Caki2 (cell line): ENCODE measurements at regions not wholly inside any gene's neighbourhood (a gene's known extent, or its start where the extent isn't known, plus 50 kb on each side); places are given as distances from the start of the nearest gene placed in this dataset.
"Not testable (repeated sequence)": the region's sequence is repeated elsewhere in the genome, so short reads cannot be mapped to it uniquely, and the experiment has no call there.

ENCODE experiments used
- DNase-seq: peaks from one replicate; pipeline ENCODE4 v3.0.0-alpha.2; 2015; ENCODE audit warnings: low read depth
- in situ Hi-C: cut with HindIII; loops from 2 replicates; pipeline ENCODE4 v1.10.0; 2016; ENCODE audit warnings: low sequenced_read_pairs, low pct_unique_long_range_greater_than_20kb, mixed read lengths

GRCh38 chr21:15285556-15285955 is 220.8 kb upstream of the NRIP1 start:
- no peak for DNase-seq
- in situ Hi-C loops: no loop called here

- in situ Hi-C loops: no loop called here
- no peak for DNase-seq
Measured at GRCh38 chr21:15289246-15289645, 224.4 kb upstream of the NRIP1 start.

- DNase-seq: no peak
- in situ Hi-C loops: no loop called here
Measured at GRCh38 chr21:15289896-15290841, 225.4 kb upstream of the NRIP1 start.

- in situ Hi-C loops: no loop called here
- DNase-seq: no peak
Measured at GRCh38 chr21:15291621-15292266, 226.9 kb upstream of the NRIP1 start.

- in situ Hi-C loops: no loop called here
- DNase-seq: peak; percentile 87
Measured at GRCh38 chr21:15293240-15293639, 228.4 kb upstream of the NRIP1 start.

GRCh38 chr21:15295875-15296274 is 231.1 kb upstream of the NRIP1 start:
- in situ Hi-C loops: no loop called here
- DNase-seq: no peak

GRCh38 chr21:15297824-15298223 is 233.0 kb upstream of the NRIP1 start:
- in situ Hi-C loops: no loop called here
- DNase-seq: no peak

GRCh38 chr21:15298306-15298705 is 233.5 kb upstream of the NRIP1 start:
- in situ Hi-C loops: no loop called here
- no peak for DNase-seq

- DNase-seq, in situ Hi-C loops: not testable (repeated sequence)
Measured at GRCh38 chr21:15298755-15299154, 234.0 kb upstream of the NRIP1 start.

GRCh38 chr21:15300131-15300530 is 235.3 kb upstream of the NRIP1 start:
- no peak for DNase-seq
- in situ Hi-C loops: no loop called here

GRCh38 chr21:15301014-15301413 is 236.2 kb upstream of the NRIP1 start:
- in situ Hi-C loops: no loop called here
- peak; percentile 74 for DNase-seq

GRCh38 chr21:15301736-15302135 is 236.9 kb upstream of the NRIP1 start:
- peak; percentile 47 for DNase-seq

GRCh38 chr21:15306271-15306670 is 241.5 kb upstream of the NRIP1 start:
- in situ Hi-C loops: no loop called here
- no peak for DNase-seq

More at GRCh38 chr21:15301736-15302135, 236.9 kb upstream of the NRIP1 start:
- in situ Hi-C loops: no loop called here

- no peak for DNase-seq
- in situ Hi-C loops: no loop called here
Measured at GRCh38 chr21:15308333-15308732, 243.5 kb upstream of the NRIP1 start.

- no peak for DNase-seq
- in situ Hi-C loops: no loop called here
Measured at GRCh38 chr21:15309022-15309590, 244.3 kb upstream of the NRIP1 start.

GRCh38 chr21:15309721-15310120 is 244.9 kb upstream of the NRIP1 start:
- in situ Hi-C loops: no loop called here
- no peak for DNase-seq

GRCh38 chr21:15311510-15311909 is 246.7 kb upstream of the NRIP1 start:
- no peak for DNase-seq
- in situ Hi-C loops: no loop called here

- in situ Hi-C loops, DNase-seq: not testable (repeated sequence)
Measured at GRCh38 chr21:15317034-15317433, 252.2 kb upstream of the NRIP1 start.

GRCh38 chr21:15319727-15320126 is 254.9 kb upstream of the NRIP1 start:
- in situ Hi-C loops: no loop called here
- no peak for DNase-seq
